ENCODE measurements at regions not wholly inside any gene's neighbourhood (a gene's known extent, or its start where the extent isn't known, plus 50 kb on each side); places are given as distances from the start of the nearest gene placed in this dataset.

GRCh38 chrX:22527302-22527701 is 254.6 kb downstream of the CBLL2 start:
- DNase-seq (ENCODE audit: extremely low spot score) = no peak
- WGBS = 72% methylated on average over 1 of the region's 1 CpG
- H3K4me3 ChIP-seq (ENCODE audit: low read depth, low read length) = no peak overlapping the region
- no peaks in the 10 kb centered on the region for H3K36me3 ChIP-seq (ENCODE audit: insufficient read depth)
- H3K4me1 ChIP-seq (ENCODE audit: insufficient read depth) = no peaks in the 10 kb centered on the region
- H3K27ac ChIP-seq (ENCODE audit: low read depth) = no peak overlapping the region

- no peak overlapping the region for H3K27ac ChIP-seq (ENCODE audit: low read depth)
- WGBS = 85% methylated on average over 5 of the region's 5 CpGs
- H3K4me1 ChIP-seq (ENCODE audit: insufficient read depth) = no peaks in the 10 kb centered on the region
- no peak overlapping the region for H3K4me3 ChIP-seq (ENCODE audit: low read depth, low read length)
- no peaks in the 10 kb centered on the region for H3K36me3 ChIP-seq (ENCODE audit: insufficient read depth)
- no peak for DNase-seq (ENCODE audit: extremely low spot score)
These were observed 261.2 kb downstream of the CBLL2 start for GRCh38 chrX:22533898-22534297.

GRCh38 chrX:22534643-22535042 is 261.9 kb downstream of the CBLL2 start:
- WGBS = 69% methylated on average over 5 of the region's 5 CpGs
- no peak overlapping the region for H3K27ac ChIP-seq (ENCODE audit: low read depth)
- no peaks in the 10 kb centered on the region for H3K36me3 ChIP-seq (ENCODE audit: insufficient read depth)
- no peaks in the 10 kb centered on the region for H3K4me1 ChIP-seq (ENCODE audit: insufficient read depth)
- H3K4me3 ChIP-seq (ENCODE audit: low read depth, low read length) = no peak overlapping the region
- no peak for DNase-seq (ENCODE audit: extremely low spot score)

GRCh38 chrX:22536746-22537304 is 264.1 kb downstream of the CBLL2 start:
- Histone ChIP-seq H3K4me1 (ENCODE audit: insufficient read depth) (no peaks in the 10 kb centered on the region), H3K27ac (ENCODE audit: low read depth) (no peak overlapping the region), H3K36me3 (ENCODE audit: insufficient read depth) (no peaks in the 10 kb centered on the region), H3K4me3 (ENCODE audit: low read depth, low read length) (no peak overlapping the region)
- 52% methylated on average over 5 of the region's 5 CpGs for WGBS
- DNase-seq (ENCODE audit: extremely low spot score) = no peak

- DNase-seq (ENCODE audit: extremely low spot score) = no peak
- no peaks in the 10 kb centered on the region for H3K36me3 ChIP-seq (ENCODE audit: insufficient read depth)
- no peak overlapping the region for H3K4me3 ChIP-seq (ENCODE audit: low read depth, low read length)
- H3K4me1 ChIP-seq (ENCODE audit: insufficient read depth) = no peaks in the 10 kb centered on the region
- 91% methylated on average over 4 of the region's 4 CpGs for WGBS
- H3K27ac ChIP-seq (ENCODE audit: low read depth) = no peak overlapping the region
These were observed 265.9 kb downstream of the CBLL2 start for GRCh38 chrX:22538580-22538979.

GRCh38 chrX:22541926-22542325 is 269.2 kb downstream of the CBLL2 start:
- no peaks in the 10 kb centered on the region for H3K36me3 ChIP-seq (ENCODE audit: insufficient read depth)
- no peaks in the 10 kb centered on the region for H3K4me1 ChIP-seq (ENCODE audit: insufficient read depth)
- no peak overlapping the region for H3K27ac ChIP-seq (ENCODE audit: low read depth)
- H3K4me3 ChIP-seq (ENCODE audit: low read depth, low read length) = no peak overlapping the region
- 87% methylated on average over 5 of the region's 5 CpGs for WGBS
- DNase-seq (ENCODE audit: extremely low spot score) = no peak

DNA sequence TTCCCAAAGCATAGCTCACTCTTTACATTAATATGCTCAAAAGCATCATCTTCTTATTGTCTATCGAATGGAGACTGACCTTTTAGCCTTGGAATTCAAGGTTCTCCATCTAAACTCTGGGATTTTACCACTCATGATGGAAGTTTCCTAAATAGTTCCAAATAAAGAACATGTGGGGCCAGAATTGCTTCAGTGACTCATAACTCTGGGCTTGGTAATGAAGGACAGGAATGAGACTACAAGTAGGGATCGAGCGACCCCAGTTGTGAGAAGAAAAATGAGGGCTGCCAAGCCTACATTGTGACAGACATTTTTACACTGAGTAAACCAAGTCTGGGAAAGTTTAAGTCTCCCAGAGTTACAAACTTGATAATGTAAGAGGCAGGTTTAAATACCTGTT is 269.9 kb downstream of the CBLL2 start:
- Histone ChIP-seq H3K27ac (ENCODE audit: low read depth) (no peak overlapping the region), H3K4me3 (ENCODE audit: low read depth, low read length) (no peak overlapping the region), H3K36me3 (ENCODE audit: insufficient read depth) (no peaks in the 10 kb centered on the region), H3K4me1 (ENCODE audit: insufficient read depth) (no peaks in the 10 kb centered on the region)
- no peak for DNase-seq (ENCODE audit: extremely low spot score)
- 96% methylated on average over 3 of the region's 3 CpGs for WGBS

GRCh38 chrX:22559506-22559905 is 286.8 kb downstream of the CBLL2 start:
- H3K27ac ChIP-seq (ENCODE audit: low read depth) = no peak overlapping the region
- H3K36me3 ChIP-seq (ENCODE audit: insufficient read depth) = no peaks in the 10 kb centered on the region
- no peak overlapping the region for H3K4me3 ChIP-seq (ENCODE audit: low read depth, low read length)
- DNase-seq (ENCODE audit: extremely low spot score) = no peak
- no peaks in the 10 kb centered on the region for H3K4me1 ChIP-seq (ENCODE audit: insufficient read depth)
- WGBS = 83% methylated on average over 4 of the region's 4 CpGs

DNA sequence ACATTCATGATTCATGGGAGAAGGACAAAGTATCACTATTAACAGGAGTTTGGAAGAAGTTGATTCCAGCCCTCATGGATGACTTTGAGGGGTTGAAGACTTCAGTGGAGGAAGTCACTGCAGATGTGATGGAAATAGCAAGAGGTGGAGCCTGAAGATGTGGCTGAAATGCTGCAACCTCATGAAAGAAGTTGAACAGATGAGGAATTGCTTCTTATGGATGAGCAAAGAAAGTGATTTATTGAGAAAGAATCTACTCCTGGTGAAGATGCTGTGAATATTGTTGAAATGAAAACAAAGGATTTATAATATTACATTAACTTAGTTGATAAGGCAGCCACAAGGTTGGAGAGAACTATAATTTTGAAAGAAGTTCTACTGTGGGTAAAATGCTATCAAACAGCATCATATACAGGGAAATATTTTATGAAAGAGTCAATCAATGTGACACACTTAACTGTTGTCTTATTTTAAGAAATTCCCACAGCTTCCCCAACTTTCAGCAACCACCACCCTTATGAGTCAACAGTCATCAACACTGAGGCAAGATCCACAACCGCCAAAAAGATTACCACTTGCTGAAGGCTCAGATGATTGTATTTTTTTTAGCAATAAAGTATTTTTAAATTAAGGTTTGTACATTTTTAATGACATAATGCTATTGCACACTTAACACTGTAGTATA is 302.6 kb downstream of the CBLL2 start:
- 91% methylated on average over 1 of the region's 1 CpG for WGBS
- Histone ChIP-seq H3K4me3 (ENCODE audit: low read depth, low read length) (no peak overlapping the region), H3K27ac (ENCODE audit: low read depth) (no peak overlapping the region), H3K36me3 (ENCODE audit: insufficient read depth) (no peaks in the 10 kb centered on the region), H3K4me1 (ENCODE audit: insufficient read depth) (no peaks in the 10 kb centered on the region)
- no peak for DNase-seq (ENCODE audit: extremely low spot score)

- Histone ChIP-seq H3K4me1 (ENCODE audit: insufficient read depth) (no peaks in the 10 kb centered on the region), H3K36me3 (ENCODE audit: insufficient read depth) (no peaks in the 10 kb centered on the region), H3K27ac (ENCODE audit: low read depth) (no peak overlapping the region), H3K4me3 (ENCODE audit: low read depth, low read length) (no peak overlapping the region)
- no peak for DNase-seq (ENCODE audit: extremely low spot score)
- WGBS = 48% methylated on average over 3 of the region's 3 CpGs
These were observed 304.5 kb downstream of the CBLL2 start for GRCh38 chrX:22577181-22577580.

- 67% methylated on average over 1 of the region's 1 CpG for WGBS
- no peaks in the 10 kb centered on the region for H3K4me1 ChIP-seq (ENCODE audit: insufficient read depth)
These were observed 313.1 kb downstream of the CBLL2 start for GRCh38 chrX:22585831-22586230.

GRCh38 chrX:22589845-22590244 is 317.1 kb downstream of the CBLL2 start:
- 89% methylated on average over 2 of the region's 2 CpGs for WGBS
- H3K27ac ChIP-seq (ENCODE audit: low read depth) = no peak overlapping the region
- H3K4me1 ChIP-seq (ENCODE audit: insufficient read depth) = no peaks in the 10 kb centered on the region
- H3K4me3 ChIP-seq (ENCODE audit: low read depth, low read length) = no peak overlapping the region
- H3K36me3 ChIP-seq (ENCODE audit: insufficient read depth) = no peaks in the 10 kb centered on the region
- DNase-seq (ENCODE audit: extremely low spot score) = no peak

More at GRCh38 chrX:22585831-22586230, 313.1 kb downstream of the CBLL2 start:
- no peak for DNase-seq (ENCODE audit: extremely low spot score)
- no peak overlapping the region for H3K27ac ChIP-seq (ENCODE audit: low read depth)
- no peaks in the 10 kb centered on the region for H3K36me3 ChIP-seq (ENCODE audit: insufficient read depth)
- H3K4me3 ChIP-seq (ENCODE audit: low read depth, low read length) = no peak overlapping the region

DNA sequence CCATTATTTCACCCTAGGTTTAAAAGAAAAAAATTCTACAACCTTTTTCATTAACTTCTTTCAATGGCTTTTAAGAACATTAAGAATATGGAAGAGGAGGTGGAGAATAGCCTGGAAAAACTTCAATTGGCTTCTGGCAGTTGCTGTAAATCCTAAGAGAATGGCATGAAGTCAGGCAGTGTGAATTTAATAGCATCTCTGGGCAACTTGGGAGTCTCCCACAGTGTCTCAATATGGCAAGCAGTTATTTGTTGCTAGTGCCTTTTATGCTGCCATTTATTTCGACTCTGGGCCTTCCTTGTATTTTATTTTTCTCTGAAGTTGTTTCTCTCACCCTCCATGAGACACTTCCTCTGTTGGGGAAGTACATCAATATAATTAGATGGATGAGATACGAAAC is 322.1 kb downstream of the CBLL2 start:
- no peaks in the 10 kb centered on the region for H3K4me1 ChIP-seq (ENCODE audit: insufficient read depth)
- WGBS = 84% methylated on average over 2 of the region's 2 CpGs
- H3K27ac ChIP-seq (ENCODE audit: low read depth) = no peak overlapping the region
- H3K36me3 ChIP-seq (ENCODE audit: insufficient read depth) = no peaks in the 10 kb centered on the region
- no peak overlapping the region for H3K4me3 ChIP-seq (ENCODE audit: low read depth, low read length)
- DNase-seq (ENCODE audit: extremely low spot score) = no peak

DNA sequence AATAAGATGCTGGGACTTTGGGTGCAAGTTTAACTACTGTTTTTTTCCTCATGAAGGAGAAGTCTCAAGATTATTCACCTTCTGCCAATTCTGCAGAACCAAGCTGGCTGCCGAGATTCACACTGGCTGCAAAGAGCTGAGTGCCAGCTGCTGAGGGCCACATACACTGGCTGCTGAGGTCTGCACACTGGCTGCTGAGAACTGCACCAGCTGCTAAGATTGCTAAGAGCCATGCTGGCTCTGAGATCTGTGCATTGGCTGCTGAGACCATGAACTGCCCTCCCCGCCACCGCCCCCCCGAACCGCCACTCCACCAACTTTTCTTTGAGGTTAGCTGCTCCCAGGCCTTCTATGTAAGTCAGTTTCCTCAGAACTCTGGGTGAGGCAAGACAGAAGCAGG is 330.3 kb downstream of the CBLL2 start:
- no peak overlapping the region for H3K4me3 ChIP-seq (ENCODE audit: low read depth, low read length)
- WGBS = 95% methylated on average over 5 of the region's 5 CpGs
- no peak for DNase-seq (ENCODE audit: extremely low spot score)
- no peaks in the 10 kb centered on the region for H3K36me3 ChIP-seq (ENCODE audit: insufficient read depth)
- H3K4me1 ChIP-seq (ENCODE audit: insufficient read depth) = no peaks in the 10 kb centered on the region
- H3K27ac ChIP-seq (ENCODE audit: low read depth) = no peak overlapping the region
